ENCODE measurements at regions not wholly inside any gene's neighbourhood (a gene's known extent, or its start where the extent isn't known, plus 50 kb on each side); places are given as distances from the start of the nearest gene placed in this dataset.

- Mint-ChIP-seq H3K36me3 (ENCODE audit: low read depth) (no peaks in the 10 kb centered on the region), H3K4me3 (no peak overlapping the region), H3K27ac (no peak overlapping the region), H3K4me1 (peaks cover 21% of the 10 kb centered on the region), H3K27me3 (ENCODE audit: low read depth) (peaks cover 7% of the 10 kb centered on the region), H3K9me3 (no peaks in the 10 kb centered on the region)
- TF ChIP-seq CTCF (IDR thresholded peaks at IDR 0.05; ENCODE audit: unreplicated experiment in 3 of 3) = no peak
Observed at GRCh38 chr2:603869-604268, 73.3 kb downstream of the TMEM18 start.

DNA sequence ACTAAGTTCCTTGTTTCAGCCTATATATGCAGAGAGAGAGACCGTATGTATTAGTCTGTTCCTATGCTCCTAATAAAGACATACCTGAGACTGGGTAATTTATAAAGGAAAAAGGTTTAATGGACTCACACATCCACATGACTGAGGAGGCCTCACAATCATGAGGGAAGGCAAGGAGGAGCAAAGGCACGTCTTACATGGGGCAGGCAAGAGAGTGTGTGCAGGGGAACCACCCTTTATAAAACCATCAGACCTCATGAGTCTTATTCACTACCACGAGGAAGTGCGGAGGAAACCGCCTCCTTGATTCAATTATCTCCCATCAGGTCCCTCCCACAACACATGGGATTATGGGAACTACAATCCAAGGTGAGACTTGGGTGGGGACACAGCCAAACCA, 73.8 kb downstream of the TMEM18 start:
- H3K36me3 Mint-ChIP-seq (ENCODE audit: low read depth) = no peaks in the 10 kb centered on the region
- no peaks in the 10 kb centered on the region for H3K9me3 Mint-ChIP-seq
- H3K4me3 Mint-ChIP-seq = no peak overlapping the region
- no peak for TF ChIP-seq CTCF (IDR thresholded peaks at IDR 0.05; ENCODE audit: unreplicated experiment in 3 of 3)
- no peak overlapping the region for H3K27ac Mint-ChIP-seq
- peaks cover 23% of the 10 kb centered on the region for H3K4me1 Mint-ChIP-seq
- H3K27me3 Mint-ChIP-seq (ENCODE audit: low read depth) = peaks cover 7% of the 10 kb centered on the region

GRCh38 chr2:602571-603359, 74.4 kb downstream of the TMEM18 start:
- TF ChIP-seq CTCF (IDR thresholded peaks at IDR 0.05; ENCODE audit: unreplicated experiment in 3 of 3) = no peak
- Mint-ChIP-seq H3K9me3 (no peaks in the 10 kb centered on the region), H3K27me3 (ENCODE audit: low read depth) (peaks cover 10% of the 10 kb centered on the region), H3K27ac (no peak overlapping the region), H3K36me3 (ENCODE audit: low read depth) (no peaks in the 10 kb centered on the region), H3K4me1 (peaks cover 29% of the 10 kb centered on the region), H3K4me3 (no peak overlapping the region)

GRCh38 chr2:601806-602455, 75.3 kb downstream of the TMEM18 start:
- Mint-ChIP-seq H3K9me3 (no peaks in the 10 kb centered on the region), H3K36me3 (ENCODE audit: low read depth) (no peaks in the 10 kb centered on the region), H3K27me3 (ENCODE audit: low read depth) (peaks cover 10% of the 10 kb centered on the region), H3K4me3 (no peak overlapping the region), H3K4me1 (peaks cover 36% of the 10 kb centered on the region), H3K27ac (peak overlapping the region in 2 of 3 experiments; percentile 9 to 66)
- TF ChIP-seq CTCF (IDR thresholded peaks at IDR 0.05; ENCODE audit: unreplicated experiment in 3 of 3) = no peak

DNA sequence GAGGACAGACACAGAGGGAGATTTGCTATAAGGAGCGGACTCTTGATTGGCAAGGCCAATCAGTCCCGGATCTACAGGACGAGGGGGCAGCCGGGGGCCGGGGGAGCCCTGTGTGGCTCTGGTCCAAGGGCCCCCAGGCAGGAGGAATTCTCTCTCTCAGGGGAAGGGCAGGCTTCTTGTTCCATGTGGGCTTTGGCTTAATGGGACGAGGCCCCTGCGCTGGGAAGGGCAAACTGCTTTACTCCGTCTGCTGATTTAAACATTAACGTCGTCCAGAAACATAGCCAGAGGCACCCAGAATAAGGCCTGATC, 75.9 kb downstream of the TMEM18 start:
- Mint-ChIP-seq H3K27me3 (ENCODE audit: low read depth) (peaks cover 11% of the 10 kb centered on the region), H3K4me1 (peaks cover 42% of the 10 kb centered on the region), H3K9me3 (no peaks in the 10 kb centered on the region), H3K36me3 (ENCODE audit: low read depth) (no peaks in the 10 kb centered on the region), H3K27ac (peak overlapping the region; percentile 9 to 66 (median 45)), H3K4me3 (no peak overlapping the region)
- TF ChIP-seq CTCF (IDR thresholded peaks at IDR 0.05; ENCODE audit: unreplicated experiment in 3 of 3) = no peak
